Right atrium auricular region (tissue), 2 donors: ENCODE measurements at regions not wholly inside any gene's neighbourhood (a gene's known extent, or its start where the extent isn't known, plus 50 kb on each side); places are given as distances from the start of the nearest gene placed in this dataset.

ENCODE experiments used
- DNase-seq: peaks from one replicate; pipeline ENCODE4 v3.0.0-alpha.2; 2019; ENCODE audit warnings: low spot score
- H3K27ac ChIP-seq, 2 donors: fragments of 200-600 bp; sonication (generic); 1 replicate in 1 of 2; 2 replicates in 1 of 2; pipeline ENCODE4 v1.5.1; 2016 to 2019
- H3K27me3 ChIP-seq, 2 donors: fragments of 200-600 bp; sonication (generic); one replicate each; pipeline versions ENCODE4 v1.5.1 to v1.6.0; 2017 to 2019
- H3K36me3 ChIP-seq: fragments of 200-600 bp; sonication (generic); one replicate; pipeline ENCODE4 v1.5.1; 2016
- H3K4me1 ChIP-seq, 2 donors: fragments of 200-600 bp; sonication (generic); one replicate each; pipeline versions ENCODE4 v1.5.1 to v1.6.0; 2017 to 2019
- H3K4me3 ChIP-seq, 2 donors: fragments of 200-600 bp; sonication (generic); 1 replicate in 1 of 2; 2 replicates in 1 of 2; pipeline ENCODE4 v1.5.1; 2017 to 2019; ENCODE audit warnings: mild to moderate bottlenecking in 1 of 2, moderate library complexity in 1 of 2
- H3K9me3 ChIP-seq, 2 donors: fragments of 200-600 bp; sonication (generic); one replicate each; pipeline ENCODE4 v1.5.1; 2019
- CTCF ChIP-seq, 2 donors: fragments of 200-600 bp; sonication (generic); IDR thresholded peaks; one replicate each; pipeline ENCODE4 v1.5.1; 2019; ENCODE audit warnings: antibody characterized with exemption in 2 of 2

GRCh38 chr7:13489386-13489785 lies 500.1 kb downstream of the ETV1 start:
- Histone ChIP-seq H3K36me3 (no peaks in the 10 kb centered on the region), H3K9me3 (no peaks in the 10 kb centered on the region), H3K27me3 (no peaks in the 10 kb centered on the region), H3K4me1 (no peaks in the 10 kb centered on the region), H3K4me3 (no peak overlapping the region), H3K27ac (no peak overlapping the region)
- DNase-seq: no peak
- TF ChIP-seq CTCF (IDR thresholded peaks at IDR 0.05): no peak

- no peaks in the 10 kb centered on the region for H3K27me3 ChIP-seq
- H3K36me3 ChIP-seq: no peaks in the 10 kb centered on the region
- no peak for TF ChIP-seq CTCF (IDR thresholded peaks at IDR 0.05)
- no peak overlapping the region for H3K27ac ChIP-seq
- DNase-seq: no peak
- H3K9me3 ChIP-seq: no peaks in the 10 kb centered on the region
- H3K4me3 ChIP-seq: no peak overlapping the region
- H3K4me1 ChIP-seq: no peaks in the 10 kb centered on the region
Measured at GRCh38 chr7:13496976-13497375, 492.5 kb downstream of the ETV1 start.

DNA sequence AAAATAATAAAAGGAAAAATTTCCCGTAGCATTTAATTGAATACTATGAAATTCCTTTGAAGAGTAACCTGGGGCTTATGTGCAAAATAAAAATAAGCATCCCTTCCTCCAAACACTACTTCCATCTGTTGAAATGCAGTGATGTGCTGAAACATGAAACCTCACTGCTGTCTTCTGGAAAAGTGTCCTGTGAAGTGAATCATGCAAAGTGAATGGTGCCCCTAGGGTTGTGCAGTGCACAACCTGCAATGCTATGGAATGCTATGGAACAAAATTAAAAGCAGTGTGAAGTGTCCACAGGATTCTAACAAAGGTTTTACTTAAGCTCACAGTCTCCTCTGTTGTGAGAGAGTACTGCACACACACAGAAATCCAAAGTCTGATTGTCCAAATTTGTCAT lies 480.9 kb downstream of the ETV1 start:
- H3K27me3 ChIP-seq: no peaks in the 10 kb centered on the region
- H3K9me3 ChIP-seq: peaks cover 0 to 6% of the 10 kb centered on the region in 2 donors
- no peaks in the 10 kb centered on the region for H3K4me1 ChIP-seq
- DNase-seq: no peak
- no peaks in the 10 kb centered on the region for H3K36me3 ChIP-seq
- no peak overlapping the region for H3K4me3 ChIP-seq
- no peak overlapping the region for H3K27ac ChIP-seq
- no peak for TF ChIP-seq CTCF (IDR thresholded peaks at IDR 0.05)

GRCh38 chr7:13518738-13519137 lies 470.7 kb downstream of the ETV1 start:
- H3K27me3 ChIP-seq: no peaks in the 10 kb centered on the region
- no peaks in the 10 kb centered on the region for H3K36me3 ChIP-seq
- no peaks in the 10 kb centered on the region for H3K9me3 ChIP-seq
- no peaks in the 10 kb centered on the region for H3K4me1 ChIP-seq
- no peak for TF ChIP-seq CTCF (IDR thresholded peaks at IDR 0.05)
- no peak for DNase-seq
- no peak overlapping the region for H3K4me3 ChIP-seq
- no peak overlapping the region for H3K27ac ChIP-seq

DNA sequence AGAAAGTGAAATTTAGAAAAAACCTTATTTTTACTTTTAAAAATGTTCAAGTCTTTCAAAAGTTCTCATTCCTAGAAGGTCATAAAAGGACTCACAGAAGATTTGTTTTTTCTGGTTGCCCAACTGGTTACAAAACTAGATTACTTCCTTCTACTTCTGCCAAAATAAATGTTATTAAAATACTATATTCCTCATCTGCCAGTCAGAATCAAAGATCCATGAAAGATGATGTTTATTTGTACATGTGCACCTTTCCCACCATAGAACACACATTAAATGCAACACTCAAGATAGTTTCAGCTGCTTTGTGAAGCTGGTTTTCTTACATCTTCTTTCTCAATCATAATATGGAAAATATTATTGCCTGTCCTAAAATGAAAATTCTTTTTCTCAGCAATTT lies 465.4 kb downstream of the ETV1 start:
- Histone ChIP-seq H3K27ac (no peak overlapping the region), H3K36me3 (no peaks in the 10 kb centered on the region), H3K4me3 (no peak overlapping the region), H3K4me1 (no peaks in the 10 kb centered on the region), H3K27me3 (no peaks in the 10 kb centered on the region), H3K9me3 (no peaks in the 10 kb centered on the region)
- DNase-seq: no peak
- no peak for TF ChIP-seq CTCF (IDR thresholded peaks at IDR 0.05)

DNA sequence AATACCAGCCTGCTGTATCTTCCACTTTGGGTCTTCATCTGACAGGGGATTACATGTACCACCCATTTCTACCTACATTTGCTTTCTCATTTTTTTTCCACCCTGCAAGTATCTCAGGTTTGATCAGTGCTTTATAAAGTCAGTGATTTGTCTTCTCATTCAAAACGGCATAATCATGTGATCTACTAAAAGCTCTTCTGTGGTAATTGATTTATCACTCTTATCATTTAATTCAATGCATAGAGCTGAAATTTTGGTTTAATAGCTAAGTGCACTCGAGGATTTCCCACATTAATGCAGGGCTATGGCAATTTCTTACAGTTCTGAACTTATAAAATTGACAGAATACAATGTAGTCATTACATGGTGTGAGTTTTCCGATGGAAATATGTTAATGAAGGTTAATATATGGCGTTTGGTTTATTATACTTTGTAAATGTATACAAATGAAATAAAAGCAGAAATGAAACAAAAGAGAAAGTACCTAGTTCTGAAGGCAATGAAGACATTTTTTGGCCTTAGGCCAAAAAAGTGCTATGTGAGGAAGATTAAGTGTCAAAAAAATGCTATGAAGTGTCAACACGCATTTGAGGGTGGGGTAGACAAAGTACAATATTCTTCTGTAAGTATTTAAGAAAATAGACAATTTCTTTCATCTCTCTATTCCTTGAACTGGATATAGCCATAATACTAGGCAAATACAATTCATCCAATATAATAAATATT lies 457.3 kb downstream of the ETV1 start:
- Histone ChIP-seq H3K27me3 (no peaks in the 10 kb centered on the region), H3K4me3 (no peak overlapping the region), H3K36me3 (no peaks in the 10 kb centered on the region), H3K4me1 (no peaks in the 10 kb centered on the region), H3K27ac (no peak overlapping the region), H3K9me3 (no peaks in the 10 kb centered on the region)
- DNase-seq: no peak
- TF ChIP-seq CTCF (IDR thresholded peaks at IDR 0.05): no peak
